ENCODE measurements at regions not wholly inside any gene's neighbourhood (a gene's known extent, or its start where the extent isn't known, plus 50 kb on each side); places are given as distances from the start of the nearest gene placed in this dataset.
A peak's percentile ranks its signal among the peaks of the same experiment; 100 is the strongest.

DNA sequence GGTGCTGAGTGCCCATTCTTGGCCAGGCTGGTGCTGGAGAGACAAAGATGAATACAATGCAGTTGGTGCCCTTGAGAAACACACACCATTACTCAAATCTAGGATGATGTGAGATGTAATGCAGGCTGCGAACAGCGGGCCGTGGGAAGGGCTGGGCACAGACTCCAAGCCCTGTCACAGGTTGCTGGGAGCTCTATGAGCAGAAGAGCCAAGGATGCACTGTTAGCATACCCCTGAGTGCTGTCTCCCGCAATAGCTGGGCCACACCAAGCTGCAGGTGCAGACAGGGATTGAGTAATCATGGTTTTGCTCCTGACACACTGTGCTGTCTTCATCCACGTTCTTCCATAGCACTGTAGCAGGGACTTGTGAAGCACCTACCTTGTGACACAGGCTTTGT lies 247.5 kb upstream of the CRY1 start:
- no peaks in the 10 kb centered on the region for H3K36me3 ChIP-seq
- no peaks in the 10 kb centered on the region for H3K27me3 ChIP-seq
- 86 to 96% methylated on average over 4 of the region's 5 CpGs for WGBS, 2 donors
- no peak overlapping the region for H3K4me3 ChIP-seq
- intact Hi-C loops (cut with DNase I): no loop called here
- no peak for TF ChIP-seq POLR2A (IDR thresholded peaks at IDR 0.05)
- TF ChIP-seq, protein P1, sequence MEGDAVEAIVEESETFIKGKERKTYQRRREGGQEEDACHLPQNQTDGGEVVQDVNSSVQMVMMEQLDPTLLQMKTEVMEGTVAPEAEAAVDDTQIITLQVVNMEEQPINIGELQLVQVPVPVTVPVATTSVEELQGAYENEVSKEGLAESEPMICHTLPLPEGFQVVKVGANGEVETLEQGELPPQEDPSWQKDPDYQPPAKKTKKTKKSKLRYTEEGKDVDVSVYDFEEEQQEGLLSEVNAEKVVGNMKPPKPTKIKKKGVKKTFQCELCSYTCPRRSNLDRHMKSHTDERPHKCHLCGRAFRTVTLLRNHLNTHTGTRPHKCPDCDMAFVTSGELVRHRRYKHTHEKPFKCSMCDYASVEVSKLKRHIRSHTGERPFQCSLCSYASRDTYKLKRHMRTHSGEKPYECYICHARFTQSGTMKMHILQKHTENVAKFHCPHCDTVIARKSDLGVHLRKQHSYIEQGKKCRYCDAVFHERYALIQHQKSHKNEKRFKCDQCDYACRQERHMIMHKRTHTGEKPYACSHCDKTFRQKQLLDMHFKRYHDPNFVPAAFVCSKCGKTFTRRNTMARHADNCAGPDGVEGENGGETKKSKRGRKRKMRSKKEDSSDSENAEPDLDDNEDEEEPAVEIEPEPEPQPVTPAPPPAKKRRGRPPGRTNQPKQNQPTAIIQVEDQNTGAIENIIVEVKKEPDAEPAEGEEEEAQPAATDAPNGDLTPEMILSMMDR (IDR thresholded peaks at IDR 0.05): no peak
- no peak for DNase-seq
- H3K9me3 ChIP-seq: no peaks in the 10 kb centered on the region
- H3K27ac ChIP-seq: no peak overlapping the region
- peaks cover 0 to 21% (median 4%) of the 10 kb centered on the region in 3 donors for H3K4me1 ChIP-seq

DNA sequence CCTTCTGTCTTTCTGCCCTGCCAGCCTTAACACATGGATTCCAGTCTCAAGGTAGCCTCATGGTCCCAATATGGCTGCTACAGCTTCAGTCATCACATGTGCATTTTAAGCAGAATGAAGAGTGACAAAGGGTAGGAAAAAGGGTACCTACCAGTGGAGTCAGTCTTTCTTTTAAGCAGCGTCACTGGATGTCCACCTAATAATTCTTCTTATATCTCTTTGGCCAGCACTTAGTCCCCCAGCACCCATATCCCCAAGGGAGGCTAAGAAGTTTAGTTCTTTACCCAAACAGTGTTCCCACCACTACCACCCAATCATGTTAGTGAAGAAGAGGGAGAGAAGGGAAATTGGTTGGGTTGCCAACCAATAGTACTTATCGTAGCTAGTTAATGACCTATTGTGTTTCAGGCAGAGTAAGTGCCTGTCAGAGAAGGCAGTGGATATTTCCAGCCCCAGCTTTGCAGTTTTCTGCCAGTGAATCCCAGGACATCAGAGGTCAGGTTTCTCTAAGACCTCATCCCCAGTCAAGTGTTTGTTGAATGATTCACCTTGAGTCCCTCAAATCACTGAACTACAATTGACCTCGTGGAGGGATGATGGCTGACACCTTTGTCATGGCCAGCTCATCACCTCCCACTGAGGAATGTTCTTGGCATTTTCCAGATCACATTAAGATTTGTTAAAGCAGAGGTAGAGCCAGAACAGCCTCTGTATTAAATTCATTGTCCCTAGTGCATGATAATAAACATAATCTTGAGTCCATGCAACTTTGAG lies 250.9 kb upstream of the CRY1 start:
- H3K9me3 ChIP-seq: no peaks in the 10 kb centered on the region
- H3K4me1 ChIP-seq: peaks cover 0 to 23% (median 3%) of the 10 kb centered on the region in 3 donors
- DNase-seq: no peak
- TF ChIP-seq POLR2A (IDR thresholded peaks at IDR 0.05): no peak
- TF ChIP-seq, protein P1 (IDR thresholded peaks at IDR 0.05): no peak
- intact Hi-C loops (cut with DNase I): no loop called here
- H3K27ac ChIP-seq: no peak overlapping the region
- H3K4me3 ChIP-seq: no peak overlapping the region
- H3K27me3 ChIP-seq: no peaks in the 10 kb centered on the region
- WGBS, 2 donors: 62 to 75% methylated on average over 3 of the region's 3 CpGs
- peaks cover 0 to 5% (median 0%) of the 10 kb centered on the region in 3 donors for H3K36me3 ChIP-seq

DNA sequence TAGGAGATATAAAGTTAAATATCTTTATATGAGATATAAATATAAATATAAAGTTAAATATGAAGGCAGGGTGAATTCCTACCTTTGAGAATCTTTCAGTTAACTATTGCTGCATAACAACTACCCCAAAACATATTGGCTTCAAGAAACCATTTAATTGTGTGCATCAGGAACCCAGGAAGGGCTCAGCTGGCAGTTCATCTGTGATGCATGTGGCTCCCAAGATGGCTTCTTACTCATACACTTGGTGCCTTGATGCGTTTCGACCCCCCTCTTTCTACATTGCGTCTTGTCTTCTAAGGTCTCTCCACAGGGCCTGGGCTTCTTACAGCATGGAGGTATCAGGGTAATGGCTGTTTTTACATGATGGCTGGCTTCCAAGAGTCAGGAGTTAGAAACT lies 253.9 kb upstream of the CRY1 start:
- no peaks in the 10 kb centered on the region for H3K27me3 ChIP-seq
- no peak overlapping the region for H3K4me3 ChIP-seq
- 78 to 98% methylated on average over 3 of the region's 3 CpGs for WGBS, 2 donors
- TF ChIP-seq, protein P1 (IDR thresholded peaks at IDR 0.05): no peak
- no peak for TF ChIP-seq POLR2A (IDR thresholded peaks at IDR 0.05)
- no peak overlapping the region for H3K27ac ChIP-seq
- H3K36me3 ChIP-seq: peaks cover 0 to 5% (median 0%) of the 10 kb centered on the region in 3 donors
- DNase-seq: no peak
- H3K9me3 ChIP-seq: no peaks in the 10 kb centered on the region
- peaks cover 0 to 39% (median 3%) of the 10 kb centered on the region in 3 donors for H3K4me1 ChIP-seq
- intact Hi-C loops (cut with DNase I): no loop called here

DNA sequence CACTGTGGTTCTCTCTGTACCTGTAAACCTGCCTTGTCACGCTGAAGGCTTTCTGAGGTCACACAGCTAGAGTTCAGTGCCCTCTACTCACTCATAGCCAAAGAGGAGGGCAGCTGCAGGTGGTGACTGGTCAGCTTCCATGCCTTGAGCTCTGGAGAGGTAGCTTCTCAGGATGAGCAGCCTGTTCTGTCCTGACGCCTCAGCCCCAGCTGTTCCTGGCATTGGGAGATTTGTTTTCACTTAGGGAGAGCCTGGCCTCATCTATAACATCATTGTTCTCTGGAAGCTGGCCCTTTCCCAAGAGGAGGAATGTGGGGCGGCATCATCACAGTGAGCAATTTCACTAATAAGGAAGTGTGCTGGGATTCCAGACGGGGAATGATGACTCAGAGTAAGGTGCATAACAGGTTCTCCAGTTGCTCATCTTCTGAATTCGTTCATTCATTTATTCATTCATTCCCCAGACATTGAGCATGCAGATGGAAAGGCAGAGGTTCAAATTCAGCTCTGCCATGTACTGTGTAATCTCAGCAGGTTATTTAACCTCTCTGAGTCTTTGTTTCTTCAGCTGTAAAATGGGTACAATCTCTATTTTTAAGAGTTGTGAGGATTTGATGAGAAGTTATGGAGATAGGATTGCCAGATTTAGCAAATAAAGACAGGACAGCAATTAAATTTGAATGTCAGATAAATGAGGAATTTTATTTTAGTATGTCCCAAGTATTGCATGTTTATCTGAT lies 255.8 kb upstream of the CRY1 start:
- H3K4me3 ChIP-seq: no peak overlapping the region
- no peaks in the 10 kb centered on the region for H3K27me3 ChIP-seq
- H3K27ac ChIP-seq: peak overlapping the region; percentile 56 to 71 (median 64)
- no peaks in the 10 kb centered on the region for H3K9me3 ChIP-seq
- no peak for DNase-seq
- H3K4me1 ChIP-seq: peaks cover 0 to 36% (median 3%) of the 10 kb centered on the region in 3 donors
- intact Hi-C loops (cut with DNase I): no loop called here
- 12 to 37% methylated on average over 4 of the region's 5 CpGs for WGBS, 2 donors
- peaks cover 0 to 5% (median 0%) of the 10 kb centered on the region in 3 donors for H3K36me3 ChIP-seq
- no peak for TF ChIP-seq POLR2A (IDR thresholded peaks at IDR 0.05)
- TF ChIP-seq, protein P1 (IDR thresholded peaks at IDR 0.05): no peak

DNA sequence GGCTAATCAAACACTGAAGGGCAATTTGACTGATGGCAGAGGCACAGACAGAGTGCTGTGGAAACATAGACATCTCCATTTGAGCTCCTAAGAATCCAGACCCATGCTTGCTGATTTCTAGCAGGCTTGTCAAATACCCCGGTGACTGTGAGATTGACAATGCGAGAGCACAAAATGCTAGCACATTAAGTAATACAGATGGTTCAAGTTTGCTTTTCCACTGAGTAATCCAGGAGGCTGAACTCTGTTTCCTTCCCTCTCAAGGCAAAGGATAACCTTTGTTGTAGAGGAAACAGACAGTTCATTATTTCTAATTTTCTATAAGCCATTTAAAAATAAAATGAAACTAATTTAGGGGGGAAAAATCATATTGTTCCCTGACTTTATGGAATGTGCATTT lies 256.5 kb upstream of the CRY1 start:
- Histone ChIP-seq H3K36me3 (peaks cover 0 to 5% (median 0%) of the 10 kb centered on the region in 3 donors), H3K27ac (no peak overlapping the region), H3K4me1 (peaks cover 0 to 29% (median 3%) of the 10 kb centered on the region in 3 donors), H3K4me3 (no peak overlapping the region), H3K9me3 (no peaks in the 10 kb centered on the region), H3K27me3 (no peaks in the 10 kb centered on the region)
- TF ChIP-seq POLR2A (IDR thresholded peaks at IDR 0.05): no peak
- intact Hi-C loops (cut with DNase I): no loop called here
- no peak for DNase-seq
- WGBS, 2 donors: 74 to 79% methylated on average over 2 of the region's 2 CpGs

Measured in esophagus squamous epithelium (tissue), 5 donors.